ENCODE measurements at regions not wholly inside any gene's neighbourhood (a gene's known extent, or its start where the extent isn't known, plus 50 kb on each side); places are given as distances from the start of the nearest gene placed in this dataset.

DNA sequence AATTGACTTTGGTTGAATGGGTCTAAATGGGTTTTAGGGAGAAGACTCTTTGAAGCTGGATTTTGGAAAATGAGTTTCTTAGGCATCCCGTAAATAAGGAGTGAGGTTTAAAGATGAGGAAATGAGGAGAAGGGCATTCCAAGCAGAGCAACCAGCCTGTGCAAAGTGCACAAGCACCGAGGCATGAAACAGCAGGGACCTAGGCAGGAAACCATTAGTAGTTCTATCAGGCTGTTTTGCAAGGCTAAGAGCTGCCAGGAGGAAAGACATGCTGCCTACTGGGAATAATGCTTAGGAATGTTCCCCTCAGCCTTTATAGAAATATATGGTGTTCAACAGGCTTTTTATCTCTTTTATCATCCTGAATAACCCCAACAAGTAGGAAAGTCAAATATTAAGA lies 153.1 kb upstream of the FGGY start:
- no peak for DNase-seq (ENCODE audit: low read depth in 2 of 2)

DNA sequence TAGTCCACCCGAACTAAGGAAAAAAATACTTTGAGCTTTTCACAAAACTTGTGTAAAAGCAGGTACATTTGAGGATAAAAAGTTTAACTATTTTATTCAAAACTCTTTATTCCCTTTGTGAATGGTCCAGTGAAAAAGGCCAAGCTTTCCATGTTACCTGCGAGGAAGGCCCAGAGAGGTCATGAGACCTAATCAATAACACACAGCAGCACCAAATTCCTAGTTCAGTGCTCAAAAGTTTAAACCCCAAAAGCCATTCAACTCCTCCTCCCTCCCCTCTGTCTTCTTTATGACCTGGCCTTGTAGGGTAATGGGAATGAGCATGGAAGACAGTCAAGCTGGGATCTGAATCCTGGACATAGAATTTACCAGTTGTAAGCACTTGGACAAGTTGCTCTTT lies 151.9 kb upstream of the FGGY start:
- no peak for DNase-seq (ENCODE audit: low read depth in 2 of 2)

DNA sequence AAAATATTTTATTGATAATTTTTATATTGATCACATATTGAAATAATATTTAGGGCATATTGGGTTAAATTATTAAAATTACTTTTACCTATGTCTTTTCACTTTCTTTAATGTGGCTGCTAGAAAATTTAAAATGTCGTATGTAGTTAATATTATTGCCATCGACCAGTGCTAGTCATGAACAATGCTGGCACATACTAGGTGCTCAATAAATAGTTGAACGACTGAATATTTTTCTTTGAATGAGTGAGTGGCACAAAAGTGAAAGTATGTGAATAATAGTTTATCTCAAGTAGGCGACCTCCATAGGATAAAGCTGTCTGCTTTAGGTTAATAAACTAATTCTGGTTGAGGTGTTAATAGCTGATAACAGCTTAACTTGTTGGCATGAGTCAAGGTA lies 150.8 kb upstream of the FGGY start:
- no peak for DNase-seq (ENCODE audit: low read depth in 2 of 2)

DNA sequence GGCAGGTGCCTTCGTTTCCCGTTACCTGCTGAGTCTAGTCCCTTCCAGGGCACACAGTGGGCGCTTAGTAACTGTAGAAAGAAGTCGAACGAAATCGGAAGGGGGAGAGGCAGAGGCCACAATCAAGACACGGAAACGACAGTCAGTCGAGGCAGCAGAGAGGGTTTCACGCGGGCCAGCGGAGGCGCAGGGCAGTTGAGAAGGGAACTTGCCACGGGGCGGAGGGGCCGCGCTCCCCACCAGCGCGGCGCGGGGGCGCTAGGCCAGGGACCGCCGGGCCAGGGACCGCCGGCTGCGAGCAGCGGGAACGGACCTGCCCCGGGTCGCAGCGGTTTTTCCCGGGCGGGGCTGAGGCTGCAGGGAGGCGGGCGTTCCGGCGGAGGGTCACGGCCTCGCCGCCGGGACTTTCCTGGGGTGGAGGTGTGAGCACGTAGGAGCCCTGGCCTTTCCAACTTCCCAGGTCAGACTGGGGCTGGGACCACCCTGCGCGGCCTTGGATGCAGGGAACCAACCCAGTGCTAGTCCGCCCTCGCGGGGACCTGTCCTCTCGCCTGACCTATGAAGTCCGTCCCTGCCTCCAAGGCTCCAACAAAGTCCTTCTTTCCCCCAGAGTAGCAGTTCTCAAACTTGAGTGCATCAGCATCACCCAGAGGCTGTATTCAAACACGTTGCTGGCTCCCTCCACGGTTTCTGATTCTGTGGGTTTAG lies 150.1 kb upstream of the FGGY start:
- DNase-seq (ENCODE audit: low read depth in 2 of 2), result peak; percentile 26 to 55

DNA sequence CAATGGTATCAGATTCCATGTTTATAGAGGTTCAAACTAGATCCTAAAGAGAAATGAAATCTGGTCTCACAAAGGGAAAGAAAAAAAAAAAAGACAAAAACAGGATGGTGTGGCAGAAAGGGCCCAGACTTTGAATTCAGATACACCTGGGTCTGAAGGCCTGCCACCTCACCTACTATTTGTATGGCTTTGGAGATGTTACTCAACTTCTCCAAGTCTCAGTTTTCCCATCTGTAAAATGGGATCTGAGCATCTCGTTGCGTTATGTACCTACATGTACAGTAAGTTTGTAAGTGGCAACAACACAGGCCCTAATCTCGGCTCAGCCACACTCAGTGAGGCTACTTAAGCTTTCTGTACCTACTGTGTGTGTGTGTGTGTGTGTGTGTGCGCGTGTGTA lies 147.5 kb upstream of the FGGY start:
- DNase-seq (ENCODE audit: low read depth in 2 of 2), result no peak

DNA sequence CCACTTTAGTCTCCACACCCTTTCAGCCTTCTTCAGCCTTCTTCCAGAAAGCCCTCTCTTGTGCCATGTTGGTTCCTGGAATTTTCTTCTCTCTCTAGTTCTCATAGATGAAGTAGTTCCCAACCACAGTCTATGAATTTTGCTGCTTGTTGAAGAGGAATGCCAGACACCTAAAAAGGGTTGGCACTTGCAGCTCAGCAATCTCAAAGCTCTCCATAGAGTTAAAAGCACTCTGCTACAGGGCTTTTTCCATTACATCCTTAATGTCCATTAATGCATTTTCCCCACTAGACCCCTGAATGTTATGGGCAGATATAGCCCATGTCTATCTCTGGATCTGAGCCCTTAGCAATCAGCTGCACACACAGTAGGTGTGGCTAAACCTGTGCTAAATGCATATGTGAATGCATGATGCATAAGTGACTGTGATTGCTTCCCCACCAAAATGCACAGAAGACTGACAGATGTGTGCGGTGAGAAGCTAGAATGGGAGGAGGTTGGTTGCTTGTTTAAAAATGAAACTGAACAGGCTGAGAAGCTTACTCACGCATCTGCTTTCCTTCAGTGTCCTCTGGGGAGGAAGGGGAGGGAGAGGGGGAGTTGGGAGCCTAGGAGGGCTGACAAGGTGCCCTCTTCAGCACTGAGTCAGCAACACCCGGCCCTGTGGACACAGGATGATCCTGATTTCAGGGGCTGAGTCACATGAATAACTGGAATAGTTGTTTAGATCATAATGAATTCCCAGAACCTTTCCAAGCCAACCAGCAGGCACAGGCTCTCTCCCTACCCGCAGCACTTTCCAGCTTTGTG lies 146.1 kb upstream of the FGGY start:
- peak in 1 of 2 donors; percentile 6 for DNase-seq (ENCODE audit: low read depth in 2 of 2)

DNA sequence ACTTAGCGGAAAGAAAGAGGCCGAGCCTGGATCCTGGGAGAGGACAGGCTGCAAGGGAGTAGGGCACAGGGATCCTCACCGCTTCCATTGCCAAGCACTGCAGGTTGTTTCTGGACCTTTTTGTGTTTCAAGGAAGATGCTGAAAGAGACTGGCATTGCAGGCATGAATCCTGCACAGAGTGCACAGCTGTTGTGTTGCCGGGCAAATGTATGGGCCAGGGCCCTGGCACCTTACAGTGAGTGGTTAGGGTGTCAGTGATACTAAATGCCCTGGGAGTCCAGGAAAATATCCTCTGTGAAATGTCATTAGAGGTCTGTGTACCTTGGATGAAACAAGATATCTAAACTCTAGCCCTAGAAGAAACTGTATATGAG lies 145.5 kb upstream of the FGGY start:
- no peak for DNase-seq (ENCODE audit: low read depth in 2 of 2)

DNA sequence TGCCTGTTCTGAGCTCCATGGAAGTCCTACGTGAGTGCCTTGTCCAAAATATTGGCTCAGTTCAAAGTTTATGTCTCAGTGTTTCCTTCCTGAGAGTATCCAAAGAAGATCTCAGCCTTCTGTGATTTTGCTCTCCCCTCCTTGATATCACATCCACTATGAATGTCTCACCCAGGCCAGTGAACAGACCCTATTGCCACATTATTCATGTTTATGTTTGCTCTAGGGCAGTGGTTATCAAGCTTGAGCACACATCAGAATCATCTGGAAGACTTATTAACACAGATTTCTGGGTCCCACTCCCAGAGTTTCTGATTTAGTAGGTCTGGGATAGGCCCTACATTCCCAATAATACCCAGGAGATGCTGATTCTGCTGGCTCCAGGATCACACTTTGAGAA lies 145.0 kb upstream of the FGGY start:
- no peak for DNase-seq (ENCODE audit: low read depth in 2 of 2)

DNA sequence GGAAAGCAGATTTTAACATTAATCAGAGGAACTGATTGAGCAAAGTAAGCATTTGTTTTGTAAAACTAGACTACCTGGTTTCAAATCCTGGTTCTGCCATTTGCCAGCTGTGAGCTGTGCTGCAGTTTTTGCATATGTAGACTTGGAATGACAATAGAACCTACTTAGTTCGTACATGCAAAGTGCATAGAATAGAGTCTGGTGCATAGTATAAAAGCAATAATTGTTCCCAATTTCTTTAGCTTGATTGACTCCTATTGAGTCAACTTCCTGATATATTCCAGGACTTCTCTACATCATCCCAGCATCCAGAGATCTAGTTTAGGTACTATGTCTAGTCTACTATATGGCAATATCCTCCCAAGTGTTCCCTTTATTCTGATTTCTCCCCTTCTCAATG lies 144.4 kb upstream of the FGGY start:
- DNase-seq (ENCODE audit: low read depth in 2 of 2), result no peak

DNA sequence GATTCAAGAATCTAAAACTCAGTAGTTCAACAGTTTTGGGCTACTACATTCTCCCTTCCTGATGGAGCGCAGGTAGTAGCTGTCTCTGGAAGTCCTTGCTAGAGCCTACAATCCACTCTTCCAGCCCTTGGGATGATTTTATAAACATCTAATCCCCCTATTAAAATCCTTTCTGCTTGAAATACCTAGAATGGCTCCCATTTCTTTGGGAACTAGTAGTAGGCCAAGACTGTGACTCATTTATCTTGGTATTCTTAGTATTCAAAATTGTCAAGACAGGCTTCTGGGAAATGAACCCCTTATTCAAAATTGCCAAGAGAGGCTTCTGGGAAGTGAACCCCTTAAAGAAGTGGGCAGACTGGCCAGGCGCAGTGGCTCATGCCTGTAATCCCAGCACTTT lies 142.5 kb upstream of the FGGY start:
- DNase-seq (ENCODE audit: low read depth in 2 of 2), result no peak

DNA sequence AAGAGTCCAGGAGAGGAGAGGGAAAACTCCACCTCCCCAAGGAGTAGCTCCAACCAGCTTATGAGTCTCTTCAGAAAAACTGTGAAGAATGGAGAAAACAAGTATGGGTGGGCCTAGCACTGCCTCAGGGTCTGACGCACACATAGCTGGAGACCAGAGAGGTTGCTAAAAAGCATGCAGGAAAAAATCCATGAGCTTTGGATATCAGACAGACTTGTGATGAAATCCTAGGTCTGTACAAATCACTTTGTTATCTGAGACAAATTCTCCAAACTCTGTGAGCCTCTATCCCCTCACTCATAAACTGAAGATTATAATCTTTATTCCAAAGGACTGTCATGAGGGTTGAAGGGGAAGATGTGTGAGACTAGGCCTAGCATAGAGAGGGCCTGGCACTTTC lies 141.5 kb upstream of the FGGY start:
- no peak for DNase-seq (ENCODE audit: low read depth in 2 of 2)

DNA sequence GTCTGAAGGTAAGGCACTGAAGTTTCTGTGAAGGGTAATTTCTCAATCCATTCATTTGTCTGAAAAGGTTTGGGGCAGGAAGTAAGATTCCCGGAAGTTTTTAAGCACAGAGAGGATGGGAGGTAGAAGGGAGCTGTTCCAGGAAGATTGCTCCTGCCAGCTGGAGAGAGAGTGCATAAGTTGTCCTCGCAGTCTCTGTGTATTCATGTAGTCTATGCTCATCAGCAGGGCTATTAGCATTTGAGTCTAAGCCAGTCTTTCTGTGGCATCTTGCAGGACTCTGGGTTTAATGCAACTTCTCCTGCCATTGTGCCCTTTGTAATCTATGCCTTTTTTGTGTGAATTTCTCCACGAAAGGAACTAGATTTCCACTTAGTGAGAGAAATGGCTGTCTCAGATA lies 140.8 kb upstream of the FGGY start:
- DNase-seq (ENCODE audit: low read depth in 2 of 2), result no peak

DNA sequence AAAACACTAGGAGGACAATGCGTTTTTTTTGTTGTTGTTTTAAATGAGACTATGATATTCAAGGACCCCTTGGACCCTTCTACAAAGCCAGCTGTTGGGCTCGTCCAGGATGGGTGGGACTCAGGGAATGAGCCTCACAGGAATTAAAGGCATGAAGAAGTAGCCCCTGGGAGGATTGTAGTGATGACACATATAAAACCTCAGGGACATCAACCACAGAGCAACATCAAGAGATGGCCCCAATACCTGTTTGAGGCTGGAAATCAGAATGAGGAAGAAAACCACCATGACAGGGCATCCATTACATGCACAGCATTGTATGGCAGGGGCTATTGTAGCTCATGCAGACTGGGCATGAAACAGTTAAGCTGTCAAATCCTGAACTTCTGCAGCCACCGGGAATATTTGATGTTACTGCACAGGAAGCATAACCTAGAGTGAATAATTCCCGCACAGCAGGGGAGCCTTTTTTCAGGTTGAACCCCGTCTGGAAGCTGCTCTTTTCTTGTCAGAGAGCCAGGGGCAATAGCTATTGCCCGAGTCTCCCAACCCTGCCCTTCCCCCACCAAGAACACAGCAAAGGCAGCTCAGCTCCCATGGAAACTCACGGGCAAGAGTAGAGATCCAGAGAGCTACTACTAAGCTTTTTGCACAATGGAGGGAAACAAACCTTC lies 140.2 kb upstream of the FGGY start:
- no peak for DNase-seq (ENCODE audit: low read depth in 2 of 2)

DNA sequence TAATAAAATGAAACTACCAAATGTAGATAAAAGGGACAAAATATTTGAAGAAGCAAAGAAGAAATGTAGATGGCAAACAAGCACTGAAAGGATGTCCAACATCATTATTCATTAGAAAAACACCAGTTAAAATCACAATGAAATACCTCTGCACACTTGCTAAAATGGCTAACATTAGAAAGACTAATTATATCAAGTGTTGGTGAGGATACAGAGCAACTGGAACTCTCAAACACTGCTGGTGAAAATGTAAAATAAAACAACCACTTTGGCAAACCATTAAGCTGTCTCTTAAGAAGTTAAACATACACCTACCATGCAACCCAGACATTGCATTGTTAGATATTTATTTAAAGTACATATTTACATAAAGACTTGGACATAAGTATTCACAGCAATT lies 138.6 kb upstream of the FGGY start:
- DNase-seq (ENCODE audit: low read depth in 2 of 2), result no peak

DNA sequence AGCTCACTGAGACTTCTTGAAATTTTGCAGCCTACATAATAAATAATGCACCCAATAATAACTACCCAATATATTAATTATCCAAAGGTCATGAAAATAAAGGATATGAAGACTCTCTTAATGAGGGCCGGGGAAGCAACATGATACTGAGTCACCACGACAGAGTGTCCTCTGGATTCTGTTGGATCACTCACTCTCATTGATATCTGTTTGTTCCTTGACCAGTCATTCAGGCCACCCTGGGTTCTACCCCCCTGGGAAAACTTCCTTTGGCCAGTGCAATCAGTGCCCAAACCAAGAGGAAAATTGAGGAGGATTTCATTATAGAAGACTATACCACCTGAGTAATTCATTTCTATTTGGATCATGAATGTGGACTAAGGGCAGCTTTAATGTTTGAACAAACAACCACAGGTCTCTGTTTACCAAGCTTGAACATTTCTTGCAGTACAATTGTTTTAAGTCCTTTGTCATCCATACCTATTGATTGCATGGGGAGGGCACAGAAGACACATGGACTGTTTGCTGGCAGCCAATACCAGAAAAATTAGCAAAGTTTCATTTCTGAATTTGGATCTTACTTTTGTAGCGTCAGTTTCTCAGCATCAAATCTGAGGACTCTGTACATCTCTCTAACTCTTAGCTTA lies 137.2 kb upstream of the FGGY start:
- DNase-seq (ENCODE audit: low read depth in 2 of 2), result no peak

DNA sequence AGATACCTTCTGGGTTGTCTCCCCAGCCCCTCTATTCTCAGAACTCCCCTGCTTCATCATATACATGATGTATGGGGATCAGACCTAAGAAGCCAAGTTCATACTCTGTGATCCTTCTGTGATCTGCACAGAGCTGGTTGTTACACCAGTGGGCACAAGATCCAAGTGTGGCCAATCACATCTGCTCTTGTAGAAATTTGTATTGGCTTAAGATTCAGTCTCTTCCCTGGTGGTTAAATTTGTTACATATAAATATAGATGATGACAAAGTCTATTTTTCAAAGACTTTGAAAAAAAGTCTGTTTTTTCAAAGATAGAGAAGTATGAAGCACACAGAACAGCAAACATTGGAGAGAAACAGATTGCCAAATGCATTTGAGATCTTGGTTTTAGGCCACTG lies 135.8 kb upstream of the FGGY start:
- DNase-seq (ENCODE audit: low read depth in 2 of 2), result no peak

DNA sequence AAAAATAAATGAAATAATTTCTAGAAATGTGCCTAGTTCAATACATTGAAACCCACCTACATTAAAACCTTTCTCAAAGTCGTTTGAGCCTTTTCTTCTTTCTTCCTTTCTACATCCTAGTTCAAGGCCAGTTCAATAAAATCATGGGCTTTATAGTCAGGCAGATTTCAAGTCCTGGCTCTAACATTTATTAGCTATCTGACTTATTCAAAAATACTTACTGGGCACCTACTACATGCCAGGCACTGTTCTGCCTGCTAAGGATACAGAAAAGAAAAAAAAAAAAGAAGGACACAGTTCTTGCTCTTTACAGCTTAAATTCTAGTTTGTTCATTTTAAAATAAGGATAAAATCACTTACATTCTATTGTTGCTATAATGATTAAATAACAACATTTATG lies 134.2 kb upstream of the FGGY start:
- DNase-seq (ENCODE audit: low read depth in 2 of 2), result no peak

DNA sequence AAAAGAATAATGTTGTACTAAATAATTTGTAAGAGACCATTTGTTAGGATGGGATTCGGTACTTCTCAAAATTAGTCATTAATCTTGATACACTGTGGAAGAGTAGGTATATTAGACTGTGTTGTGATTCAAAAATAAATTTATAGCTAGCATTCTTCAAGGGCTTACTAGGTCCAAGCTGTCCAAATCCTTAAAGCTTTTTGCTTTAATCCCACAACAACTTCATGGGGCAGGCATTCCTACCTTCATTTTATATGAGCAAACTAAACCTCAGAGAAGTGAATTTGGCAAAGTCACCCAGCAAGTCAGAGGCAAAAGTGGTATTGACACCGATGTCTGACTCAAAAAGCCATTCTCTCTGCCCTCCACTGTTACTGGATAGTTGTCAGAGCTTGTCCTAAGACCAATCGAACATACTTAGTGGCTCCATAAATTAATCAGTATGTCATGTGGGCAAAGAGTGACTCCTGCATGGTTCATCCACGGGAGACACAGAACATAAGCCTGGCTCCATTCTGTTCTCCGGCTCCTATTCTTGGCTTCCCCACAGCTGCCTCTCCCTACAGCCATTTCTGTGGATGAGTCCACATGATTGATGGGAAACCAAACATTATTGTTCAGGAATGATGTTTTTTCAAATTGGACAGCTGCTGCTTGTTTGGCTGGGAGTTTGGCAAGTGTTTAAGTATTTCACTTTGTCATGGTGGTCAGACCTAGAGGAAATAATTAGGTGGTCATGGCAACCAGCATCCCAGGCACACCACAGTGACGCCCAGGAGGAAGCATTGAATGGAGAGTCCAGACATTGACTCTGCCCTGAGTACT lies 133.4 kb upstream of the FGGY start:
- DNase-seq (ENCODE audit: low read depth in 2 of 2), result no peak

DNA sequence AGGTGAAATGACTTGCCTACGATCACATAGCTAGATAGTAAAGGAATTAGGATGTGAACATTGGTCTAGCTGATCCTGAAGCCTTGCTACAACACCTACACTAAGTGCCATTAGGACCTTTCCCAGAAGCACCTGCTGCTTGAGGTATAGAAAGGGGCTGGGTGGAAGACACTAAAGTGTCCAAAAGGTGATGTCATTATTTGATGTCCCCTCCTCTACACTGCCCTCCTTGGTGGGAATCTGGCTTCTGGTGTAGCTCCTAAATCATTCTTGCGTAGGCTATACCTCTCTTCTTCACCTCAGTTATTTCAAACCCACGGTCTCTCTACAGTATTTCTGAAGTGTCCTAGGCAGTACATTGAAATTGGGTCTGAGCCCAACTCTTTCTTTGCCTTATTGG lies 132.5 kb upstream of the FGGY start:
- no peak for DNase-seq (ENCODE audit: low read depth in 2 of 2)

DNA sequence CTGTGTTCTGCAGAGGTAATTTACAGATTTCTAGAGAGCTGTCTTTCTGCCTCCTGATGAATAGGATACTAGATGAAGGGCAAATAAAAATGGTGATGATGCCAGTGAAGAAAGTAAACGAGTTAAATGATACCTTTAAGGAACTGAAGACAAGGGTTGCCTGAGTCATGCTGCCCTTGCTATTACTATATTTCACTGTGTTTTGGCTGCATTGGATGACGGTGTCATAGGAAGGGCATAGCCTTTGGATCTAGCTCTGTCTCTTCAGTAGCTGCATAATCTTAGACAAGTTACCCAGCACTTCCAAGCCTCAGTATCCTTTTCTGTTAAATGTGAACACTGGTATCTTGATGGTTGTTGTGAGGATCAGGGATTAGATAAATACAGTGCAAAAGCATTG lies 131.5 kb upstream of the FGGY start:
- DNase-seq (ENCODE audit: low read depth in 2 of 2), result no peak

DNA sequence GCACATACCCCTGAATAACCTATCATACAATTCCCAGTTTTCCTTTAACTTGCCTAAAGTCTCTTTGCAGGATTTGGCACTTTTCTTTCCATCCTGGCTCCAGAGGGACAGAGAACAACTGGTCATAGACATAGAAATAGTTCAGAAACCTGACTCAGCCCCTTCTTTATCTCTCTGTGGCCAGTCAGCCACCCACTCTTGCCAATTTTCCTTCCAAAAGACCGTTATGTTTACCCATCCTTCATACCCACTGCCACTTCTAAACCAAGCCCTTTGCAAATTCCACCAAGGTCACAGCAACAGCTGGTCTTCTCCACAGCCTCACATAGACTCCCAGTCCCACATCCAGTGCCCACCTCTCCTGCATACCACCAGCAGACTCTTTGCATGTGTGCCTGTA lies 127.2 kb upstream of the FGGY start:
- no peak for DNase-seq (ENCODE audit: low read depth in 2 of 2)

DNA sequence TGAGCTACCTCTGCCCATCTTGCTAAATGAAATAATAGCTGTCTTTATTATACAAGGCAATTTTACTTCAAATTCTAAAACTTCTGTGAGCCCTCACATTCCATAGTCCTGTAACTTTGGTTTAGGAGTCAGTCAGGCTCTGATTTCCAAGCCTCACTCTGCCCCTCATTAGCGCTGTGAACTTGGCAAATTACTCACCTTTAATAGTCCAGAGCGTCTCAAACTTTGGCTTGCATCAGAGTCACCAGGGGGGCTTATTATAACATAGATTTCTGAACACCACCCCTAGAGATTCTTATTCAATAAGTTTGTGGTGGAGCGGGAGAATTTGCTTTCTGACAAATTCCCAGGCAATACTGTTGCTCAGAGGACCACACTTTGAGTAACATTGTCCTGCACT lies 126.2 kb upstream of the FGGY start:
- DNase-seq (ENCODE audit: low read depth in 2 of 2), result no peak

Measured in stimulated activated CD8-positive, alpha-beta memory T cell treated with anti-CD3 and anti-CD28 coated beads, Interleukin-15, amount 100 ng/mL, for 48 hours (primary cell).